ENCODE measurements at regions not wholly inside any gene's neighbourhood (a gene's known extent, or its start where the extent isn't known, plus 50 kb on each side); places are given as distances from the start of the nearest gene placed in this dataset.

DNA sequence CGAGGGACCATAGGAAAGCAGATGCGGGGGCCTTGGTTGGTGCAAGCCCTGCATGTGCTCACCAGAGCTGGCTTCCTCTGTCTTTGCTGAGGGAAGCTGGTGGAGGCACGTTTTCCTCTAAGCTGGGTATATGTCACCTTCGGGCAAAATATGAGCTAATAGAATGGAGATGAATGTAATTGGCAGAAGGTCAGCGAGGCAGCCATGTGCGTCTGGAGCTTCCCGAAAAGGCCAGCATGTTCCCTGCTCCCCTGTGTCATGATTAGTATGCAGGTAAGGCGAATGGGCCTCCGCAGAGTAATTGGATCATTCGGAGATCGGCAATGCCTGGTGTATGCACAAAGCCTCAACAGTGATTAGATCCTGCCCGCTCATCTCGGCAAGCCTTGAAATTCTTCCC, 806.2 kb upstream of the EEF2KMT start:
- no peak for DNase-seq (ENCODE audit: low spot score)

GRCh38 chr16:5903153-5903552, 805.6 kb upstream of the EEF2KMT start:
- no peak for DNase-seq (ENCODE audit: low spot score)

DNA sequence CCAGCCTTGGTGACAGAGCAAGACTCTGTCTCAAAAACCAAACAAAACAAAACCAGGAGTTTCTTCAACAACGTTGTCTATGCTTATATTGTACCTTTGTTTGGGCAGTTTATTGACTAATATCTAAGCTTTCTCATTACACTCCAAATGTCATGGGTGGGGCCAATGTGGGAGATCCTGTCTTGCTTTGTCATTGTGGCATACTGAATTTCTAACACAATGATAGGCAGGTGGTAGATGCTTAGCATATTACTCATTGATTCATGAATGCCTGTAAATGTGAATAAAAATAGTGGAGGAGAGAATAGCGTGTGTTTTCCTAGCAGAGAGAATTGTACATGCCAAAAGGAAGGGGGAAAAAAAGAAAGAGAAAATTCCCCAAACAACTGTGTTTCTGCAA, 802.5 kb upstream of the EEF2KMT start:
- no peak for DNase-seq (ENCODE audit: low spot score)

GRCh38 chr16:5895976-5896375, 798.4 kb upstream of the EEF2KMT start:
- no peak for DNase-seq (ENCODE audit: low spot score)

DNA sequence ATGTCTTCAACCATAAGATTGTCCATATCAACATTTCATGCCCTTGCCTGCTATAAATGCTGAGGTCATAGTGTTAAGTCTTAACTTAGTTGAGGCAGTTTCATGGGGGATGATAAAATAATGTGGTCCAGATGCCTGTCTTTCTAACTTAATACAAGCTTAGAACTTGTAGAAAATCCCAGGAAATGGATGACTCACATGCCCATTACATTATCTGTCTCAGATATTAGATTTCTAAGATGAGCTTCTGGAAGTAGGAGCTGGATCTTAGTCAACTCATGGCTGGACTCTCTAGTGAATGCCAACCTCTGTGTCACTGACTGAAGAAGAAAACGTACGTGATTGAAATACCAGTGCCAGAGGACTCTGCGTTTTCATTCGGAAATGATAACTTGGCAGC, 797.5 kb upstream of the EEF2KMT start:
- no peak for DNase-seq (ENCODE audit: low spot score)

DNA sequence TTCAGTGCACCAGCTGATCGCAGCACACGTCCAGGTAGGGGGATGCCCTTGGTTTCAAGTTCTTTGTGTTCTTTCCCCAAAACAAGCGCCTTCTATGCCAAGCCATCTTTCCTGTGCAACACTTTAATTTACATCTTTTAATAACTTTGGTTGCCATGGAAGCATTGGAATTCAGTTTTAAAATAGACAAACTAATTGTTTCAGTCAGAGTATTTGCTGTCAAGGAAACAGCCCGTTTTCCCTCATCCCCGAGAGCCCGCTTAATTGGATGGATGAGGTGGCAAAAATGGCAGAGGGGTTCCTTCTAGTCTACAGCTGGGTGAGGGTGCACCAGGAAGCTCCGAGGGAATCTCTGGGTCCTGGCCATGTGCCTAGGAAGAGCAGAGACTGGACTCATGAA, 793.7 kb upstream of the EEF2KMT start:
- peak; percentile 45 for DNase-seq (ENCODE audit: low spot score)

DNA sequence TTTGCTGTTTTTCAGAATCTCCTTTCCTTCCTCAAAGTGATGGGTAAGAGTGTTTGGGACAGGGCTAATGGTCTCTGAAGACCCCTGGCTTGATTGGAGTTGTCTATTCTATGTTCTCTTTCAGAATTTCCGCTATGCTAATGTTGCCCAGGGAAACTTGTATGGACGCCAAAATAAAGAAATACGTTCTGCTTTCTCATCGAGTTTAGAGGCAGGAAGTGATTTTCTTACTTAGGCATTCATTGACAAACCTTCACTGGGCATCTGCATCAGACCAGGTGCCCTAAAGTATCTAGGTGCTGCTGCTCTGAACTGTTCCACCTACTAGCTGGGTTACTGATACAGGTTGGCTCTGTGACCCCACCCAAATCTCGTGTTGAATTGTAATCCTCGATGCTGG, 787.9 kb upstream of the EEF2KMT start:
- no peak for DNase-seq (ENCODE audit: low spot score)

- no peak for DNase-seq (ENCODE audit: low spot score)
Observed at GRCh38 chr16:5884996-5885395, 787.4 kb upstream of the EEF2KMT start.

DNA sequence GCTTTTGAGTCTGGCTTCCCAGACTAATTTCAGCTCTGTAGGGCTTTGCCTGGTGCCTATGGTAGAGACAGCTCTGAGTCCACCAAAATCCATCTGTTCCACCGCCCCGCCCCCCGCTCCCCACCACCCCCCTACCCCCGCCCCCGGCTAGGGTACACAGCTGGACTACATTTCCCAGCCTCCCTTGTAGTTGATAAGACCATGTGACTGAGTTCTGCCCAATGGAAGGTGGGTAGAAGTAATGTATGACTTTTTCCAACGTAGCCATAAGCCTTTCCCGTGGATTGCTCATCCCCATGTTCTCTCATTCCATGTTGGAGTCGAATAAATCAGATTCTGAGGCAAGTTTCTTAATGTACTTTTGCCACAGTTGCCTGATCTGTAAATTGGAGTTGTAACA, 786.7 kb upstream of the EEF2KMT start:
- DNase-seq (ENCODE audit: low spot score) = no peak

- no peak for DNase-seq (ENCODE audit: low spot score)
Observed at GRCh38 chr16:5882087-5882640, 784.6 kb upstream of the EEF2KMT start.

DNA sequence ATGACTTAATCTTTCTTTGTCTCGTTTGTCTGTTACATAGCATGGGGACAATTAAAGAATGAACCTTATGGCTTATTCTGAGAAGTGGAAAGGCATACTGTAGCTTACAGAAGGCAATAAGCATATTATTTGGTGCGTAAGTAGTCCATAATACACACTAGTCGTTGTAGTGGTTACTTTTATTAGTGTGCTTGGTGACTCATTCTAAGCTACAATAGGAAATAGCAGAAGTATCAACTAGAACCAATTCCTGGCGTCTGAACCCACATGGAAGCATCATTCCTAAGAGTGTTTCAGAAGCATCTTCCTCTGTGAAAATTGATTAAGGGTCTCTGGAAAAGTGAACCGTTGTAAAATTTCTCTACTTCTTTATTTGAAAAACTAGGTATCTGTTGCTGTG, 777.8 kb upstream of the EEF2KMT start:
- DNase-seq (ENCODE audit: low spot score) = no peak

DNA sequence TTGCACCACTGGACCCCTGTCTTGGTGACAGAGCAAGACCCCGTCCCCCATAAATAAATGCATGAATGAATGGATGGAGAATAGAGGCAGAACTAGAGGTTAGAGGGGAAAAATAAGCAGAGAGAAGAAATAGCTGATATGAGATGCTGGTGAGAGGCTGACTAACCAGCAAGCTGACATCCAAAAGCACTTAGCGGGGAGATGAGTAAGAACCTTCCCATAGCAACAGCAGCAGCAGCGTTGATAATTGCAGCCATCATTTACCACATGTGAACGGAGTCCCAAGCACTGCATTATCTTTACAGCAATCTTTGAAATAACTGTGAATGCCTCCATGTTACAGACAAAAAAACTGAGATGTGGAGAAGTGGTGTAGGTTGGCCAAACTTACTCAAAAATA, 777.3 kb upstream of the EEF2KMT start:
- peak; percentile 61 for DNase-seq (ENCODE audit: low spot score)

DNA sequence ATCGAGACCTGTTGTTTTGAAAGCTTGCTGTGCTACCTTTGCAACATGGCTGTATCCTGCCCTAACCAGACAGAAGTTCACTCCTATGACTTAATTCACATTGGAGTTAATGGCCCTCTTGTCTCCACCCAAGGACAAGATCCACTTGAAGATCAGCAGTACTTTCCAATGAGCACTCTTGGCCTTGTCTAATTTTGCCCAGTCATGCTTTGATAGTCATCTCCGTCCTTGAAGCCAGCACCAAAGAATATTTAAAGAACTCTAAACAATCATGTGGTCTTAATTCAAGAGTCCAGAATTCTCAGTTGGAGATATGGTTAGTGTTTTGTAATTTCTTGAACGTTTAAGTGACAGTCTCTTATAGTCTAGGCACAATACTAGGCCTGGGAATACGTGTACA, 775.6 kb upstream of the EEF2KMT start:
- DNase-seq (ENCODE audit: low spot score) = no peak

- DNase-seq (ENCODE audit: low spot score) = peak; percentile 58
Observed at GRCh38 chr16:5870886-5871691, 773.5 kb upstream of the EEF2KMT start.

GRCh38 chr16:5867250-5867649, 769.7 kb upstream of the EEF2KMT start:
- no peak for DNase-seq (ENCODE audit: low spot score)

DNA sequence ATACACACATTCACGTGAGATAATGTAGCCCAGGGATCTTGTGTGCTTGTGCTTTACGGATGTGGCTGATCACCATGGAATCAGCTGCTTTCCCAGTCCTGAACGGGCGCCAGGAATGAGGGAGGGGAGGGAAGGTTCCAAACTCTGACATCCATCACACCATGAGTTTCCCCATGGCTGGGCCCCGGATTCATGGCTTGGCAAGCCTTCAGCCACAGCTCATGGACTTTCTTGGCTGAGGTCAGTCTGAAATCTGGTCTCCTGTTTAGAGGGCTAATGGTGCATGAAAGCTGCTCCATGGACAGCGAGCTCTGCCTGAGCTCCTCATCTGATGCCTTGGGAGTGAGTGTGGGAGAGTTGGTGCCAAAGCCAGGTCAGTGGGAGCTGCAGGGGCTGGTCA, 767.6 kb upstream of the EEF2KMT start:
- DNase-seq (ENCODE audit: low spot score) = no peak

GRCh38 chr16:5863071-5863606, 765.5 kb upstream of the EEF2KMT start:
- no peak for DNase-seq (ENCODE audit: low spot score)

- no peak for DNase-seq (ENCODE audit: low spot score)
Observed at GRCh38 chr16:5862103-5862840, 764.7 kb upstream of the EEF2KMT start.

- DNase-seq (ENCODE audit: low spot score) = no peak
Observed at GRCh38 chr16:5861241-5861640, 763.6 kb upstream of the EEF2KMT start.

- DNase-seq (ENCODE audit: low spot score) = no peak
Observed at GRCh38 chr16:5858180-5858579, 760.6 kb upstream of the EEF2KMT start.

DNA sequence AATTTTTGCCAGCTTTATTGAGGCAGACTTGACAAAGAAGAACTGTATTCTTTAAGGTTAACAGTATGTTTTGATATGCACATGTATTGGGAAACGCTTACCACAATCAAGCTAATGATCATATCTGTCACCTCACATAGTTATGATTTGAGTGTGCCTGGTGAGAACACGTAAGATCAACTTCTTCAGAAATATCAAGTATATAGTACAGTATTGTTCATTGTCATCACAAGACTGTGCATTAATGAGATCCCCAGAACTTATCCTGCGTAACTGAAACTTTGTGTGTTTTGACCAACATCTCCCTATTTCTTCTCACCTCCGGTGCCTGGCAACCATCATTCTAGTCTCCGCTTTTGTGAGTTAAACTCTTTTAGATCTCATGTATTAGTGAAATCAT, 756.4 kb upstream of the EEF2KMT start:
- no peak for DNase-seq (ENCODE audit: low spot score)

- DNase-seq (ENCODE audit: low spot score) = no peak
Observed at GRCh38 chr16:5852151-5852550, 754.6 kb upstream of the EEF2KMT start.

DNA sequence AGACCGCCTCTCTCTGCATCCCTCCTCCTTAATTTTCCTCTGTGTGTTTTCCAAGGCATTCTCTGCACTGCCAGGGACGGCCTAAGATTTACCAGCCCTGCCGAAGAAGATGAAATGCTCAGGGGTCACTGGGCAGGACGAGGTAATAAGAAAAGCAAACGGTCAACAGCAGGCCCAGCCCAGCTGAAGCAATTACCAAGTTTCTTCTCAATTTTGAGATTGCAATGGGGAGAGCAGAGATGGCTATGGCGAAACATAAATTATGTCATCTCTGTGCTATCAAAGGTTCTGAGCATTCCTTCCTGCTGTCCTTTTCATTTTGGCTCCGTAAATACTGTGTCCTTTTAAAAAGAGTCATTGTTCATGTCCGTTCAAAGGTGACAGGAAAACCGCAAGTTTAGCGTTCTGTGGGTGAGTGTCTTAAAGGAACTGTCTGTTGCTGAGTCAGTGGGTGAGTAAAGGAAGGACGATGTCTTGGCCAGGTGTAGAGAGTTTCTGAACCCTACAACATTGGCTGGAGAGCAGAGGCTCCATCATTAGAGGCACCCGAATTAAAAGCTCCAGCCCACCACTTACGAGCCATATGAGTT, 753.9 kb upstream of the EEF2KMT start:
- DNase-seq (ENCODE audit: low spot score) = no peak

Measured in Ammon's horn (tissue), 1 donor.